Epithelial cell of proximal tubule (primary cell): ENCODE measurements at regions not wholly inside any gene's neighbourhood (a gene's known extent, or its start where the extent isn't known, plus 50 kb on each side); places are given as distances from the start of the nearest gene placed in this dataset.

Source experiments
- DNase-seq: peaks from one replicate; pipeline ENCODE4 v3.0.0-alpha.2; 2011; ENCODE audit warnings: low read depth
- H3K4me3 ChIP-seq: 2 replicates; pipeline ENCODE4 v1.5.1; 2011; ENCODE audit warnings: low read depth, mild to moderate bottlenecking, low read length
- CTCF ChIP-seq: conservative IDR thresholded peaks from 2 replicates; pipeline ENCODE4 v1.5.1; 2012; ENCODE audit warnings: low read depth, mild to moderate bottlenecking, low read length

GRCh38 chr4:20638825-20639224, 61.4 kb upstream of the PACRGL start:
- no peak overlapping the region for H3K4me3 ChIP-seq
- no peak for TF ChIP-seq CTCF
- no peak for DNase-seq

- H3K4me3 ChIP-seq = no peak overlapping the region
- DNase-seq = no peak
- no peak for TF ChIP-seq CTCF
These were observed 60.9 kb upstream of the PACRGL start for GRCh38 chr4:20639346-20639745.

- no peak overlapping the region for H3K4me3 ChIP-seq
- no peak for TF ChIP-seq CTCF
- DNase-seq = no peak
These were observed 59.3 kb upstream of the PACRGL start for GRCh38 chr4:20640989-20641388.

- TF ChIP-seq CTCF = no peak
- no peak overlapping the region for H3K4me3 ChIP-seq
- DNase-seq = no peak
These were observed 58.3 kb upstream of the PACRGL start for GRCh38 chr4:20641976-20642375.

- H3K4me3 ChIP-seq = no peak overlapping the region
- TF ChIP-seq CTCF = no peak
- no peak for DNase-seq
These were observed 56.6 kb upstream of the PACRGL start for GRCh38 chr4:20643631-20644030.

- DNase-seq = no peak
- TF ChIP-seq CTCF = no peak
- H3K4me3 ChIP-seq = no peak overlapping the region
These were observed 55.0 kb upstream of the PACRGL start for GRCh38 chr4:20645236-20645635.

GRCh38 chr4:20646287-20646686, 54.0 kb upstream of the PACRGL start:
- DNase-seq = no peak
- no peak overlapping the region for H3K4me3 ChIP-seq
- TF ChIP-seq CTCF = no peak
